DND-41 (cell line): ENCODE measurements at regions not wholly inside any gene's neighbourhood (a gene's known extent, or its start where the extent isn't known, plus 50 kb on each side); places are given as distances from the start of the nearest gene placed in this dataset.

Source experiments
- ATAC-seq: fragments of 200-7000 bp; cut with Tn5 transposase; 3 replicates; pipeline ENCODE4 v1.9.1; 2021; ENCODE audit warnings: low read depth; ENCODE audit not compliant: insufficient read depth
- DNase-seq: peaks from one replicate; pipeline ENCODE4 v3.0.0-alpha.2; 2020
- H2AFZ ChIP-seq: 2 replicates; pipeline ENCODE4 v1.6.0; 2012; ENCODE audit warnings: low read depth, low read length
- H3K27ac ChIP-seq: 2 replicates; pipeline ENCODE4 v1.5.1; 2012; ENCODE audit warnings: low read length, inconsistent platforms
- H3K27me3 ChIP-seq: fragments of 200-600 bp; sonication (generic); 2 replicates; pipeline ENCODE4 v1.6.0; 2012; ENCODE audit warnings: low read length, mild to moderate bottlenecking, inconsistent platforms; ENCODE audit not compliant: insufficient read depth, poor library complexity
- H3K36me3 ChIP-seq: 2 replicates; pipeline ENCODE4 v1.5.1; 2012; ENCODE audit warnings: low read length, inconsistent platforms; ENCODE audit not compliant: insufficient read depth
- H3K4me1 ChIP-seq: 2 replicates; pipeline ENCODE4 v1.5.1; 2012; ENCODE audit warnings: mild to moderate bottlenecking, low read length; ENCODE audit not compliant: insufficient read depth
- H3K4me2 ChIP-seq: 2 replicates; pipeline ENCODE4 v1.6.0; 2012; ENCODE audit warnings: mild to moderate bottlenecking, moderate library complexity, low read length, inconsistent platforms; ENCODE audit not compliant: insufficient read depth
- H3K4me3 ChIP-seq, 2 experiments: fragments of 200-600 bp in 1 of 2; shearing (Covaris generic) in 1 of 2; 2 replicates each; pipeline ENCODE4 v1.5.1; 2012 to 2016; ENCODE audit warnings: inconsistent platforms in 2 of 2, low read length in 2 of 2, mild to moderate bottlenecking in 2 of 2, low read depth in 1 of 2, moderate library complexity in 1 of 2
- H3K79me2 ChIP-seq: 2 replicates; pipeline ENCODE4 v1.6.0; 2012; ENCODE audit warnings: low read length, inconsistent platforms; ENCODE audit not compliant: insufficient read depth
- H3K9ac ChIP-seq: 2 replicates; pipeline ENCODE4 v1.6.0; 2012; ENCODE audit warnings: low read depth, mild to moderate bottlenecking, inconsistent platforms, low read length, moderate library complexity
- H3K9me3 ChIP-seq: 2 replicates; pipeline ENCODE4 v1.5.1; 2012; ENCODE audit warnings: low read length, moderate library complexity, mild to moderate bottlenecking, inconsistent platforms; ENCODE audit not compliant: insufficient read depth, severe bottlenecking
- H4K20me1 ChIP-seq: 2 replicates; pipeline ENCODE4 v1.6.0; 2012; ENCODE audit warnings: low read length; ENCODE audit not compliant: insufficient read depth
- CTCF ChIP-seq: IDR thresholded peaks from 2 replicates; pipeline ENCODE4 v1.5.1; 2012; ENCODE audit warnings: borderline replicate concordance, low read length, moderate library complexity, mild to moderate bottlenecking; ENCODE audit not compliant: poor library complexity, severe bottlenecking; ENCODE audit errors: extremely low read depth
- EZH2 ChIP-seq: IDR thresholded peaks from 3 replicates; pipeline ENCODE4 v1.6.1; 2012; ENCODE audit warnings: borderline replicate concordance, low read depth, mild to moderate bottlenecking, moderate library complexity, low read length, inconsistent platforms; ENCODE audit not compliant: severe bottlenecking

- Histone ChIP-seq H3K79me2 (no peaks in the 10 kb centered on the region), H3K4me1 (no peaks in the 10 kb centered on the region), H4K20me1 (no peaks in the 10 kb centered on the region), H3K27me3 (no peaks in the 10 kb centered on the region), H2AFZ (no peak overlapping the region), H3K4me2 (no peak overlapping the region), H3K9me3 (no peaks in the 10 kb centered on the region), H3K4me3 (no peak overlapping the region), H3K27ac (no peak overlapping the region), H3K9ac (no peak overlapping the region), H3K36me3 (no peaks in the 10 kb centered on the region)
- ATAC-seq, result no peak
- TF ChIP-seq EZH2 (no peak), CTCF (no peak)
- DNase-seq, result no peak
Observed at GRCh38 chr4:59565836-59566235, 1634.3 kb upstream of the ADGRL3 start.

- H3K9me3 ChIP-seq, result no peaks in the 10 kb centered on the region
- H3K4me3 ChIP-seq, result no peak overlapping the region
- no peaks in the 10 kb centered on the region for H3K4me1 ChIP-seq
- H3K79me2 ChIP-seq, result no peaks in the 10 kb centered on the region
- no peak overlapping the region for H3K9ac ChIP-seq
- H3K36me3 ChIP-seq, result no peaks in the 10 kb centered on the region
- H3K27me3 ChIP-seq, result no peaks in the 10 kb centered on the region
- H4K20me1 ChIP-seq, result no peaks in the 10 kb centered on the region
- H3K27ac ChIP-seq, result no peak overlapping the region
- DNase-seq (no peak), ATAC-seq (no peak)
- no peak overlapping the region for H3K4me2 ChIP-seq
- TF ChIP-seq EZH2 (no peak), CTCF (no peak)
- H2AFZ ChIP-seq, result no peak overlapping the region
Observed at GRCh38 chr4:59570860-59571476, 1629.2 kb upstream of the ADGRL3 start.

- Histone ChIP-seq H3K9me3 (no peaks in the 10 kb centered on the region), H3K27me3 (no peaks in the 10 kb centered on the region), H3K9ac (no peak overlapping the region), H4K20me1 (no peaks in the 10 kb centered on the region), H2AFZ (no peak overlapping the region), H3K79me2 (no peaks in the 10 kb centered on the region), H3K27ac (no peak overlapping the region), H3K36me3 (no peaks in the 10 kb centered on the region), H3K4me1 (no peaks in the 10 kb centered on the region), H3K4me3 (no peak overlapping the region), H3K4me2 (no peak overlapping the region)
- TF ChIP-seq EZH2, result no peak
- TF ChIP-seq CTCF, result no peak
- DNase-seq (no peak), ATAC-seq (no peak)
Observed at GRCh38 chr4:59571805-59572430, 1628.2 kb upstream of the ADGRL3 start.
